Uterus (tissue), 2 donors: ENCODE measurements at regions not wholly inside any gene's neighbourhood (a gene's known extent, or its start where the extent isn't known, plus 50 kb on each side); places are given as distances from the start of the nearest gene placed in this dataset.

ENCODE experiments used
- POLR2A ChIP-seq, 2 donors: fragments of 450-650 bp; IDR thresholded peaks; one replicate each; pipeline ENCODE4 v1.6.1; 2016; ENCODE audit warnings: antibody characterized with exemption in 2 of 2, mild to moderate bottlenecking in 1 of 2, moderate library complexity in 1 of 2
- TF ChIP-seq, protein P1 (sequence below), 4 experiments: fragments of 200-600 bp in 2 of 4; fragments of 450-650 bp in 2 of 4; sonication (generic) in 2 of 4; IDR thresholded peaks; one replicate each; pipeline ENCODE4 v1.5.1; 2016 to 2019; ENCODE audit warnings: antibody characterized with exemption in 4 of 4, mild to moderate bottlenecking in 2 of 4, moderate library complexity in 1 of 4

DNA sequence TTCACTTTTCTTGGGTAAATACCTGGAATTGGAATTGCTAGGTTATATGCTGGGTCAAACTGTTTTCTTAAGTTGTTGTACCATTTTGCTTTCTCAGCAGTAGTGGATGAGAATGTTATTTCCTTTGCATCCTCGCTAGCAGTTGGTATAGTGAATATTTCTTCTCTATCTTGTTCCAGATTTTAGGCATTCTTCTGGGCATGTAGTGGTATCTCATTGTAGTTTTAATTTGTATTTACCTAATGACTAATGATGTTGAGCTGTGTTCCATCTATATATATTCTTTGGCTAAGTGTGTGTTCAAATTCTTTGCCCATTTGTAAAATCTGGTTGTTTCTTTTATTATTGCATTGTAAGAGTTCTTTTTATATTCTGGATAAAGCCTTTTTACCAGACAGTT, 333.3 kb downstream of the MAT2B start:
- TF ChIP-seq, protein P1, sequence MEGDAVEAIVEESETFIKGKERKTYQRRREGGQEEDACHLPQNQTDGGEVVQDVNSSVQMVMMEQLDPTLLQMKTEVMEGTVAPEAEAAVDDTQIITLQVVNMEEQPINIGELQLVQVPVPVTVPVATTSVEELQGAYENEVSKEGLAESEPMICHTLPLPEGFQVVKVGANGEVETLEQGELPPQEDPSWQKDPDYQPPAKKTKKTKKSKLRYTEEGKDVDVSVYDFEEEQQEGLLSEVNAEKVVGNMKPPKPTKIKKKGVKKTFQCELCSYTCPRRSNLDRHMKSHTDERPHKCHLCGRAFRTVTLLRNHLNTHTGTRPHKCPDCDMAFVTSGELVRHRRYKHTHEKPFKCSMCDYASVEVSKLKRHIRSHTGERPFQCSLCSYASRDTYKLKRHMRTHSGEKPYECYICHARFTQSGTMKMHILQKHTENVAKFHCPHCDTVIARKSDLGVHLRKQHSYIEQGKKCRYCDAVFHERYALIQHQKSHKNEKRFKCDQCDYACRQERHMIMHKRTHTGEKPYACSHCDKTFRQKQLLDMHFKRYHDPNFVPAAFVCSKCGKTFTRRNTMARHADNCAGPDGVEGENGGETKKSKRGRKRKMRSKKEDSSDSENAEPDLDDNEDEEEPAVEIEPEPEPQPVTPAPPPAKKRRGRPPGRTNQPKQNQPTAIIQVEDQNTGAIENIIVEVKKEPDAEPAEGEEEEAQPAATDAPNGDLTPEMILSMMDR (IDR thresholded peaks at IDR 0.05) = no peak
- TF ChIP-seq POLR2A (IDR thresholded peaks at IDR 0.05) = no peak
